HG03457 (cell line): ENCODE measurements at regions not wholly inside any gene's neighbourhood (a gene's known extent, or its start where the extent isn't known, plus 50 kb on each side); places are given as distances from the start of the nearest gene placed in this dataset.
"Not testable (repeated sequence)": the region's sequence is repeated elsewhere in the genome, so short reads cannot be mapped to it uniquely, and the experiment has no call there.

Experiments used
- ATAC-seq: cut with Tn5 transposase; IDR thresholded peaks from one replicate; pipeline ENCODE4 v1.9.1; 2021; ENCODE audit warnings: moderate number of reproducible peaks; ENCODE audit not compliant: unreplicated experiment

DNA sequence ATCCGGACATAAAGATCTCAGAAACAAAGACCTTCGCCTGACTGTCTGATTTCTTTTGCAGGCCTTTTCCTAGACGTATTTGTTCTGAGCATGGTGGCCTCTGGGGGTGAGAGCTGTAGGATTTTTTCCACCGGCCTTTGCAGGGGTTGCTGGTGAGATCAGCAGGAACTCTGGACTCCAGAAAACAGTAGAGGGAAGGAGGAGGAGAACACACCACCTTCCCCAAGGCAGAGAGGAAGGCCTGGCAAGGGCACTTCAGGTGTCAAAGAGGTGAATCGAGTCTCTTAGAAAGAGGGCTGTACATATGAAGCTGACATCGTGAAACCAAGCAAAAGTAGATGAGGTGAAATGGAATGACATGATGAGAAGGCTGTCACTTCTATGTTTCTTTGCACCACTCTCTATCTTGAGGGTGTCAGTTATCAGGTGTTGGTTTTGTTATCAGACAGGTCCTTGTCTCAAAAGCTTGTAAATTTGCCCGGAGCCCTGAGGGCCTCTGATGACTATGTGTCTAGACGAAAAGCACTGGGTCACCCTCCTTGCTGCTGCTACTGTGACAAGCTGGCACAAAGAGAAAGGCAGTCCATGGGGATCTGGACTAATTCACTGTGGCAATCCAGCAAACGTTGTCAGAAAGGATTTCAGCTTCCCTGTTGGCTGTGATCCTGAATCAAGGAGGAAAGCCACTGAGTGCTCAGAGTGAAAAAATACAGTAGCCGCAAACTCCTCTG is 91.3 kb upstream of the MAP3K7 start:
- ATAC-seq = no peak

DNA sequence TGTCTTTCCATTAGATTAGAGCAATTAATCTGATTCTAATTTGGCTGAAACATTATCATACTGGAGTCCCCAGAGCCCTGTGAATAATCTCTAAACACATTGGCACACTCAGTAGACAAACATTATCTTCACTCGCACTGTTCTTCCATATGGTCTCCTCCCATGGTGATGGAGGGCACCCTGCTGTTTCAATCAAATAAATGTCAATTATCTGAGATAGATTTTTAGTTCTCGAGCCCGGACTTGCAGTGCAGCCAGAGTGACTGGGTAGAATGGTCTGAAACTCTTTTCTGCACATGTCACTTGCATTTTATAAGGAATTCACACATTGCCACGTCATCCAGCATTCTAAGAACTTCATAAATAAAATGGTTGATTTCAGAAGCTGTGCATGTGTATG is 90.6 kb upstream of the MAP3K7 start:
- ATAC-seq = no peak

DNA sequence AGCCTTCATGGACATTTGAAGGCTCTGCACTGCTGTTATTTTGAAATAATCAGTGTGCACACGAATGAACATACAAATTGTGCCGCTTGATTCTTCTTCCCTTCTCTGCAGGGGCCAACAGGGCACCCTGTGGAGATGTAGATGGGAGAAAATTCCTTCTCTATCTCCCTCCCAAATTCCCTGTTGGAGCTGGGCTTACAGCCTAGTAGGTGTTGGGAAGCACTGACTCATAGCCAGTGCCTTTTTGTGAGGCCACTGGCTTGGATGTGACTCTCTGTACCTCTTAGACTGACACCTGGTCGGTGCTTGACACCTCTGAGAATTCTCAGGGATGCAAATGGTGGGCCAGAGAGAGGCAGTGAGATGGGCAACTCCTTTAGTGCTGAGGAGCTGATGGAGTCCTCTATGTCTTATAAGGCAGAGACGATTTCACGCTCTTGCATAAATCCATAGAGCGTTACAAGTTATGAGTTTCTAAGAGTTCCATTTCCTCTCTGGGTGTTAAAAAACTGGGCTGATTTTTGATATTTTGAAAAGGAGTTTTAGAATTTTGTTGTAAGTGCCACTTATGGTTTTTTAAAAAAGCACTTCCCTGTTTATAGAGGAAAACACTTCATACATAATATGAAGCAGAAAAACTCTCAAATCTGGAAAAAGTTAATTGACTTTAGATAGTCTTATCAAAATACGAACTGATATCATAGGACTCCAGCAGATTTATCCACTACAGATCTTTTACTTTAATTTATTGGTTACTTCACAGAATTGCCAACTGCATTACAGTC is 89.8 kb upstream of the MAP3K7 start:
- no peak for ATAC-seq

DNA sequence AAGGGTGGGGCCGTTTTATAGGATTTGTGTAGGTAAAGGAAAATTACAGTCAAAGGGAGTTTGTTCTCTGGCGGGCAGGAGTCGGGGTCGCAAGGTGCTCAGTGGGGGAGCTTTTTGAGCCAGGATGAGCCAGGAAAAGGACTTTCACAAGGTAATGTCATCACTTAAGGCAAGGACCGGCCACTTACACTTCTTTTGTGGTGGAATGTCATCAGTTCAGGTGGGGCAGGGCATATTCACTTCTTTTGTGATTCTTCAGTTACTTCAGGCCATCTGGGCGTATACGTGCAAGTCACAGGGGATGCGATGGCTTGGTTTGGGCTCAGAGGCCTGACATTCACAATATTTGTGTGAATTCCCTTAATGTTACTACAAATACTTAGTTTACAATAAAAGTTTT is 88.2 kb upstream of the MAP3K7 start:
- ATAC-seq = not testable (repeated sequence)

DNA sequence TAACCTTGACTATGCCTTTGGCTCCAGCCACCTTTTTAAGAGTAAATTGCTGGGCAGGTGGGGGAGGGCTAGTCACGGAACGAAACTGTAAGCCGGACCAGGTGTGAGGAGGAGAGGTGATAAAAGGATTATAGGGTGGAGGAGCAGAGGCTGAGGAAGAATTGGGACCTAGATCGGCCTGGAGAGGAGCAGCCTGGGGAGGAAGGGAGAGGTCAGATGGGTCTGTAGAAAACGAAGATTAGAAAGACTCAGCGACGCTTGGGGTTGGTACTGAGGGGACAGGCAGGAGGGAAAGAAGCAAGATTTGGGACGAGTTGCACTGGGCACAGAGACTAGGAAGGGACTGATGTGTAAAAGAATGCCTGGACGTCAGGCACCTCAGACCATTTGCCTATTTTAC is 87.2 kb upstream of the MAP3K7 start:
- ATAC-seq = not testable (repeated sequence)

DNA sequence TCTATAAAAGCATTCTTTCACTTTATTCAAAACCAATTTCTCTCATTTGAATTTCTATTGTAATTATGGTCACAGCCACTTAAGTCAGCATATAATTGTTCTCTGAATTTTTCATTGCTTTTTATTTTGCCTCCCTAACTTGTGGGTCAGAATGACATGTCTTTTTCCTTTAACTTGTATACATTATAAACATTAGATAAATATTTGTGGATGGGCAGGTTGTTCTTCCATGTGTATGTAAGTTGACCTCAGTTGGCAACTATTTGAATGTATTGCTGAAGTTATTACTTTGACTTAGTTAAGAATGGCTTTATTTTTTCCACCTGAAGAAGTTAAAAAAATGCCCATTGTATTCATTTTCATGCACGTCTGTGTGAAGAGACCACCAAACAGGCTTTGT is 83.0 kb upstream of the MAP3K7 start:
- no peak for ATAC-seq

DNA sequence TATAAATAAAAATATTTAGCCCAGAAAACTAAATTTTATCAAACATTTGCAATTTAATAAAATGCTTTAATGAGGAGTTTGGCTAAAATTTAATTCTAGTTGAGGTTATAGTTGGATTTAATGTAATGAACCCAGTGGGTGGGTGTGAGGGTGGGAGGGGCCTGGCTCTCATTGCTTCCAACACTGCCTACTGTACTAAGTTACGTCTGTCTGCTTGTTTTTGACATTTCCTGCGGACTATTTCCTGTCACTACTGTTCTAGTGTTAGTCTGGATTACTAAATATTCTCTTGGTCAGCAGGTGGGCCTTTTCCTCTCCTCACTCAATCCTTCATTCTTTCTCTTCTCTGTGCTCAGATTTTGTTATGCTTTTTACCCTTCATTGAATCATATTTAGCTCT is 82.5 kb upstream of the MAP3K7 start:
- no peak for ATAC-seq

DNA sequence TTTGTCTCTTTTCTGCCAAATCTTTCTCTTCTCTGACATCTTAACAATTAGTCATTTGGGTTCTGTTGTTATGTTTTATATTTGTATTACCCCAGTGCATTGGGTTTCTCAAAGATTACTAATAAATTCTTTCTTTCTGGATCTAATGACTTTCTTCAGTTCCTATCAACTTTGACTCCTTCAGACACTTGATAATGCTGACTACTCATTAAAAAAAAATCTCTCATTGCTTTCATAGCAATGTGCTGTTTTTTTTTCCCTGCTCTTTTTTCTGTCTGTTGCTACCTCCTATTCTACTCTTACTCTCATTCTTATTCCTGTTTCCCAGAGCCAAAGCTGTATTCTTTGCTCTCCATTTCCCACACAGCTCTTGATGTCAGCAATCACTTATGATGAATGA is 81.3 kb upstream of the MAP3K7 start:
- no peak for ATAC-seq

DNA sequence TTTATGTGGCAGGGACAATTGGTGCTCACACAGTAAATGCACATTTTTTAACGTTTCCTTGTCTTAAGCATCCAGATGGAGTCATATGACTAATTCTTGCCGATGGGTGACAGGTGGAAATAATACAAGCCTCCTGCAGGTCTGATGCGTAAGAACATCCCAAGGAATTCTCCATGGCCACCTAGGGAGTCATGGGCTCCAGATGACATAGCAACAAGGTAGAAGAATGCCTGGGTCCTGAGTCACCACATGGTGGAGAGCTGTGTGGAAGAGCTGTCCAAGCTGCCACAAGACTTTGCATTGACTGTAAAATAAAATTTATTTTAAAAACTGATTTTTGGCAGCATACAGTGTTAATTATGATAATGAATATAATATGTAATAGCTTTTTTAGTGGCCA is 77.0 kb upstream of the MAP3K7 start:
- no peak for ATAC-seq

DNA sequence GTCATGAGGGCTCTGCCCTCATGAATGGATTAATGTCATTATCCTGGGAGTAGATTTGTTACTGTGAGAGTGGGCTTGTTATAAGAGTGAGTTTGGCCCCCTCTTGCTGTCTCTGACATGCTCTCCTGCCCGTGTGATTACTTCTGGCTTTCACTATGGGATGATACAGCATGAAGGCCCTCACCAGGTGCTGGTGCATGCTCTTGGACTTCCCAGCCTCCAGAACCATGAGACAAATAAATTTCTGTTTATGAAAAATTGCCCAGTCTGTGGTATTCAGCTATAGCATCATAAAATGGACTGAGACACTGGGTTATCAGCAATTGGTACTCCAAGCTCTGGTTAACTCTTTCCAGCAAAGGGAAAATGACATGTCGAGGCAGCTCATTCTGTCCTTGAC is 76.2 kb upstream of the MAP3K7 start:
- no peak for ATAC-seq

DNA sequence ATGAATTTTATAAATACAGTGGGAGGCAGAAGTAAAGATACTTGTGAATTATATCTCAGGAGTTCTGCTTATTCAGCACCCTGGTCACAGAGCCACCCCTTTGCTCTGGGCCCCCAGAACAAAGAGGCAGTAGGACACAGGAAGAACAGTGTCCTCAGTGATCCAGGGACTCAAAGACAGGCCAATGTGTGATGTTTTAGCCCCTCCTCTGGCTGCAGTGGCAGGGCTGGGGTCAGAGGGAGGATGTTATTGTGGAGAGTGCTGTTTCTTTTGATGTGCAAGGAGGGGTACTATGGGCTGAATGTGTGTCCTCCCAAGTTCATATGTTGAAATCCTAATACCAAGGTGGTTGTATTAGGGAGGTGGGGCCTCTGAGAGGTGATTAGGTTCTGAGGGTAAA is 74.1 kb upstream of the MAP3K7 start:
- no peak for ATAC-seq

DNA sequence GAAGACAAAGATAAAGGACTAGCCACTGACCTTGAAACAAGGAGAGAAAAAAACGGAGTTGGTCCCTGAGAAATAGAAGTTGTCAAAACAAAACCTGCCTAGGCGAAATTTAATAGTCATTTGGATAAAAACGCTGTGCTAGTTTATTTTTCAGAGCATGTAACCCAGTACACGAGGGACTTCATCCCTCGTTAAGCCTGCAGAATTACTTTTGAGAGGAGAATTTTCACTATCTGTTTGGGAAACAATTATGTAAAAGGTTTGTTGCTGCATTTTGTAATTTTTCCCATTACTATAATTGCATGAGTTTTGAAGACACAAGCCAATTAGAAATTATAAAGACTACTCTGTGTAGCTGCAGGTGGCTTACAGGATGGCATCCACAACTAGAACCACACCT is 71.6 kb upstream of the MAP3K7 start:
- no peak for ATAC-seq

DNA sequence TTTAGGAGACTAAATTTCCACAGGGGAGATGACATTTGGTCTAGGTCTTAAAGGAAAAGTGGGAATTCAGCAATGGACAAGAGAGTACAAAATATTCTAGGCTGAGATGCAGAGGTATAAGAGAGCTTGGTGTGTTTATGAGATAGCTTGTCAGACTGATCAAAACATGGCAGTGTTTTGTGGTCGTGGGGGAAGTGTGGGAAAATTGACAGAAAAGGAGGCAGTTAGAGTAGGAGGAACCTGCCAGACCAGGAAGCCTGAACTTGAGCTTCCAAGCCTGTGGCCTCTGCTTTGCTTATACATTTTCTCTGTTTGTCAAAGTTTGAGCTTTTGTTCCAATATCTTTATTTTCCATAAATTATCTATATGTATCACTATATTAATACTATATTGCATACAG is 69.5 kb upstream of the MAP3K7 start:
- no peak for ATAC-seq

DNA sequence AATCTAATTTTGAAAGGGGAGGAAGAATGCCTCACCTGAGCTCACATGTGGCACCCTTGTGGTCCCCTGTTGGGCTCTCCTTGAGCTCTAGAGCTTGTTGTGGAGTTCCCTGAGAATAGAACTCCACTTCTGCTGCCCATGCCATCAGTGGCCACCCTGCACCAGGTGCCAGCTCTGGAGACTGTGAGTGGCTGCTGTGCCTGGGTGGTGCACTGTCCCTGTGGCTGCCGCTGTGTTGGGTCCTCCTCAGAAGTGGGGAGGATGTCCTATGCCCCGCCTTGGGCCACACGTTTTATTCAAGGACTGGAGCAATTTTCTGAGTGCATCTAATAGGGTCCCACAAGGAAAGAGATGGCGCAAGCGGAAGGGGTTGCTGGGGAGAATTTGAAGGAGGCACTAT is 67.9 kb upstream of the MAP3K7 start:
- ATAC-seq = no peak

DNA sequence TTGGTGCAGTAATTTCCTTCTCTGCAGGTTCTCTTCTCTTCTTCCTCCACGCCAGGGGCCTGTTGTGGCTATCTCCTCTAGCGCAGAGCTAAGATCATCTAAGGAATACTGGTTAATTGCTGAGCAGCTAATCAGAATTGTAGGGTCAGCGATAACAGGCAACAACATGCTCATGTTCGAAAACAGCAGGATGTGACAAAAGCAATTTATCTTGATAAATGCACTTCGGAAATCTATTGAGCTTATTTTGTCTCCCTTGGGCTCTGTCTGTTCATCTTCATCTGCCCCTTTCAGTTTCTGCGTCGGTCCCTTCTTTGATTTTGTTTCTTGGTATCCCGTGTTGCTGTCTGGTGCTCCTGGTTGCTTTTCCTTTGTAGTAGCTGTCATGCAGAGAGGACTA is 67.3 kb upstream of the MAP3K7 start:
- ATAC-seq = no peak

DNA sequence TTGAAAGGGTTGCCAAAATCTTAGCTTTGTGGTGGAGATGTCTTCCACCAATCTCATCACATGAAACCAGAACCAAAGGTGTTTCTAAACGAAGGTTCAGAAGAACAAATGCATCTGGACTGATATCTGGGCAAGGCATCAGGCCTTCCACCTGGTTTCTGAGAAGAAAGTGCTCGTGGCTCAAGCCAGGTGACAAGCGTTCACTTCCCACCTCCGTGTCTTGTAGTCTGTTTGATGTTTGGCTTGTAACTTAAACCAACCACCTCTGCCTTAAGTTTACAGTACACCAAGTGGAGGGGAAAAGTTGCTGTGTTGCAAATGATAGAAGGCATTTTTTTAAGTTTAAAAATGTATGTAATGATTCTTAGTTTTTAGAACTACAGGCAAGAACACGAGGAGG is 66.9 kb upstream of the MAP3K7 start:
- ATAC-seq = no peak

DNA sequence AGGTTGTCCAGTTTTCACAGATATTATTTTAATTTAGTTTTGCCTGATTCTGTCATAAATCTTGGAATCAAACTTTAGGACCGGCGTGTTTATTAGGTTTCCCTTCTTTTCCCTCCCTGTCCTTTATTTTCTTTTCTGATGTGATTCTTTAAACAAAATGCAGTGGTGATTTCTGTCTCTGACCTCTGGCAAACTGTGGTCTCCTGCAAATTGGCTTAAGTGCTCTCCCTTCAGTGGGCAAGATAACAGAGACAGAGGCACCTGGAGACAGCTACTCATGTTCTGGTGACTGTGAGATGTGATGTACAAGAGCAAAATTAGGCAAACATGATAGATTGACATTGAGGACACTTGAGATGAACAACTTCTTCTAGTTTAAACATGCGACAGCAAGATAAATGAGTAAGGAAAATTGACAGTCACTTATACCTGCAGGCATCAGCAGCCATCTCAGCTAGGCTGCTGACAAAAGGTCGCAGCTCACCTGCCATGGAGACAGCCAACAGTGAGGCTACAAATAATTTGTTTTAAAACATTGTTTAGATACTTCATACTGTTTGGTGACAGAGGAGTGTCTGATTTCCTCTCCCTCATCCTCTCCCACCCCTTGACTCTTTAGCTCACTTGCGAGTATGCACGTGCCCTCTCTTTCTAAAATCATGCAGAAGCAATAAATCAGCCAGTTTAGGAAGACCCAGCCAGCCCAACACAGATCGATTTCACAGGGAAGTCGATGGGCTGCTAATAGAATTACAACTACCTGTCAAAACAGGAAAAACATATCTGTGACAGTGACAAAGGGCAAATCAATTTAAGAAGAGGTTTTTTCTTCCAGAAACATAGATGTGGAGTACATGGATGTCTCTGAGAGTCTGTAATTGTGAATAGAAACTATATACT is 63.4 kb upstream of the MAP3K7 start:
- no peak for ATAC-seq

DNA sequence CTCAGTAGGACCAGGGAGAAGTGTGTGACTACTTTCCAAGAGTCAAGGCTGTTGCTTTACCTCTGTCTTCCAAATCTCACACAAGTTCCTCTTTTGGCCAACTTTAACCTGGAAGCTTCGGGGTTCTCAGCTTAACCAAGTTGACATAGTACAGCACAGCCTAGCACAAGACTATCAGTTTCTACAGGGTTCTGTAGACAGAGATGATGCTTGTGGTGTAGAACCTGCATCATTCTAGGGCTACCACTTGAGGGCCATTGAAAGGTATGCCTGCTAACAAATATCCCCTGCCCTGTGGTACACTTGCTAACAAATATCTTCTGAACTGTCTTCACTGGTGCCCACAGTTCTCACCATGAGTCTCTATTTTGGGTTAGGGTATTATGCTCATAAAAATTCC is 62.0 kb upstream of the MAP3K7 start:
- no peak for ATAC-seq

DNA sequence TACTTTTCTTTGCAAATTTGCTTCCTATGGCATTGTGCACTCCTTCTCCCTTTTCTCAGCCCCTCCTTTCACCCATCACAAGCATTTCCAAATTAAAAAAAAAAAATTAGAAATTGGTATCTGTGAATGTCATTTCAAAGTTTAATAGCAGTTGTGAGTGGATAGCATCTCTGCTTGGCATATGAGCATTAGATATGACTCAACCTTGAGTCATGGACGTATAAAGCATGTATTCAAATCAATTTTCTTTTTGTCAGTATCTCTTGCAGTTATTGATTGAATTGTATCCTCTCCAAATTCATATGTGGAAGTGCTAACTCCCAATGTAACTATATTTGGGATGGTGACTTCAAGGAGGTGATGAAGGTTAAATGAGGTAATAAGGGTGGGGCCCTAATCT is 60.1 kb upstream of the MAP3K7 start:
- no peak for ATAC-seq

DNA sequence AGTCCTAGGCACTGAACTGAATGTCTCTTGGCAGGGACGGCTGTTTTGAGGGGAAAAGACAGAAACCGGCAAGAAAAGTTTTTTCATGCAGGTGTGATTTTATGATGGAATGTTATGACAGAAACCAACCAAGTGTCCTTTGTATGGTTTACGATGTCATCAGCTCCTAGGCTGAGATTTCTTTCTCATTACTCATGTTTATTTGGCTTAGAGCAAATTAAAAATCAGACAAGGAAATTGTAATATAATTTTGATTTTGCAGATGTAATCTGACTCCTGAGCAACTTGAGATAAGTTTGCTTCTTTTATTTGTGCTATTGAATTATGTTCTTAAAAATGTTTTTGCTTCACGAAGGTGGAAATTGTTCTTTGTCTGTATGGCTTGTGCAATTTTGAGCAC is 58.8 kb upstream of the MAP3K7 start:
- ATAC-seq = no peak

DNA sequence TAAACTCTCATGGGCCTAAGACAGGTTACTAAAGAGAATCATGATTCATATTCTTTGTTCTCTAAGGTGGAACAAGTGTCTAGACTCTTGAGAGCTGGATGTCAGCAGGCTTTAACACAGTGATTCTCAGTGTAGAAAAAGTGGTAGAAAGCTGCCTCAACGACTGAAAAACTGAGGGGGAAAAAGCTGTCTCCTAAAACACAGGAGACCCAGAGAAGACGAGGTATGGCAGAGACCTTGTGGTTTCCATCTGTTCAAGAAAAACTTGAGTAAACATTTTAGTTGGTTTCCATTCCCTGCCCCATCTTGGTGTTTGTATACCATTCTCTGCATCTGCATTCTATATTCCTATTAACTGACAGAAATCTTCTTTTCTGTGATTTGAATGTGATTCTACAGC is 57.6 kb upstream of the MAP3K7 start:
- ATAC-seq = no peak

DNA sequence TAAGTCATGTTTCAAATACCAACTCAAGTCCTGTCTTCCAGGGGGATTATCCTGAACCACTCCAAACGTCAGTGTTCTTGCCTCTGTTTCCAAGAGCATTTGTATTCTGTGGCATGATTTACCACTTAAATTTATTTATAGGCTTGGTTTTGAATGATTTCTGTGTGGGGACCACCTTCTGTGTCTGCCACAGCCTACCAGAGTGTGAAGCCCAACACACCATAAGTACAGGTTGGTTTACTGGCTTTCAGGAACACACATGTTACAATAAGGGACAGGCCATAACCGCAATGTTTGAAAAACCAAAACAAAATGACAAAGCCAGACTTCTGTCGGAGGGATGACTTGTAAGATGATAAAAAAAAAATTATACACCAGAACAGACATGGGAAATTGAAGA is 56.5 kb upstream of the MAP3K7 start:
- no peak for ATAC-seq
